B cell (primary cell): ENCODE measurements at regions not wholly inside any gene's neighbourhood (a gene's known extent, or its start where the extent isn't known, plus 50 kb on each side); places are given as distances from the start of the nearest gene placed in this dataset.

Experiments
- ATAC-seq: fragments of 200-7000 bp; cut with Tn5 transposase; one replicate; pipeline ENCODE4 v1.10.0; 2021; ENCODE audit warnings: low read depth, mild to moderate bottlenecking, moderate number of reproducible peaks, moderate library complexity
- CTCF ChIA-PET: fragments of 350-600 bp; sonication (Branson Sonifier 250); formaldehyde crosslinking; loops from one replicate; lab custom pipeline; 2021; ENCODE audit warnings: antibody characterized with exemption, inconsistent platforms; lab: Charles Lee
- POLR2A ChIA-PET: fragments of 350-600 bp; sonication (Branson Sonifier 250); formaldehyde crosslinking; loops from one replicate; lab custom pipeline; 2021; ENCODE audit warnings: antibody characterized with exemption; lab: Charles Lee
- DNase-seq: peaks from one replicate; pipeline ENCODE4 v3.0.0; 2013
- H2AFZ ChIP-seq: 2 replicates; pipeline ENCODE4 v1.6.1; 2012; ENCODE audit warnings: mild to moderate bottlenecking, low read depth, low read length; ENCODE audit not compliant: insufficient read depth, poor library complexity, severe bottlenecking
- H3K27ac ChIP-seq, 2 donors: 1 replicate in 1 of 2; 2 replicates in 1 of 2; pipeline ENCODE4 v1.5.1; 2012 to 2013; ENCODE audit warnings: low read length in 2 of 2, mild to moderate bottlenecking in 2 of 2, moderate library complexity in 1 of 2
- H3K27me3 ChIP-seq, 4 experiments: fragments of 200-600 bp in 1 of 4; sonication (generic) in 1 of 4; replicated peaks in 1 of 4; 1 replicate in 2 of 4; 2 replicates in 2 of 4; pipeline versions ENCODE4 v1.6.1 to v1.7.0; 2013 to 2016; ENCODE audit warnings: low read length in 3 of 4, mild to moderate bottlenecking in 2 of 4, mixed read lengths in 1 of 4, moderate library complexity in 1 of 4; ENCODE audit not compliant: insufficient read depth in 4 of 4, control insufficient read depth in 3 of 4; ENCODE audit errors: control extremely low read depth in 1 of 4
- H3K36me3 ChIP-seq, 2 experiments: replicated peaks in 1 of 2; 1 replicate in 1 of 2; 2 replicates in 1 of 2; pipeline versions ENCODE4 v1.6.1 to v1.7.1; 2013; ENCODE audit warnings: low read length in 1 of 2; ENCODE audit not compliant: insufficient read depth in 2 of 2, control insufficient read depth in 1 of 2; ENCODE audit errors: control extremely low read depth in 1 of 2, extremely low read depth in 1 of 2
- H3K4me1 ChIP-seq, 2 donors: fragments of 200-600 bp in 1 of 2; sonication (generic) in 1 of 2; 1 replicate in 1 of 2; 2 replicates in 1 of 2; pipeline versions ENCODE4 v1.5.1 to v1.6.1; 2013 to 2017; ENCODE audit warnings: low read length in 2 of 2; ENCODE audit not compliant: control insufficient read depth in 2 of 2, insufficient read depth in 2 of 2
- H3K4me2 ChIP-seq: replicated peaks from 2 replicates; pipeline ENCODE3; 2012; ENCODE audit warnings: mild to moderate bottlenecking, low read depth, low read length; ENCODE audit not compliant: poor library complexity, severe bottlenecking
- H3K4me3 ChIP-seq, 5 experiments: fragments of 200-600 bp in 1 of 5; sonication (generic) in 1 of 5; 1 replicate in 3 of 5; 2 replicates in 2 of 5; pipeline versions ENCODE4 v1.5.1 to v1.7.0; 2011 to 2016; ENCODE audit warnings: low read length in 4 of 5, mild to moderate bottlenecking in 4 of 5, low read depth in 2 of 5, control low read depth in 1 of 5, moderate library complexity in 1 of 5; ENCODE audit not compliant: insufficient read depth in 1 of 5; ENCODE audit errors: control extremely low read depth in 1 of 5, extremely low read depth in 1 of 5
- H3K79me2 ChIP-seq: fragments of 200-600 bp; sonication (generic); one replicate; pipeline ENCODE4 v1.6.0; 2016; ENCODE audit warnings: low read length; ENCODE audit not compliant: control insufficient read depth, insufficient read depth
- H3K9ac ChIP-seq: fragments of 200-600 bp; sonication (generic); 2 replicates; pipeline ENCODE4 v1.6.1; 2017; ENCODE audit warnings: mild to moderate bottlenecking, low read length, moderate library complexity
- H3K9me3 ChIP-seq, 3 donors: one replicate each; pipeline versions ENCODE4 v1.6.1 to v1.7.1; 2013; ENCODE audit warnings: low read length in 2 of 3; ENCODE audit not compliant: control insufficient read depth in 2 of 3, insufficient read depth in 1 of 3; ENCODE audit errors: control extremely low read depth in 1 of 3
- H4K20me1 ChIP-seq: 2 replicates; pipeline ENCODE4 v1.6.0; 2012; ENCODE audit warnings: mild to moderate bottlenecking, low read length; ENCODE audit not compliant: insufficient read depth, control insufficient read depth, poor library complexity, severe bottlenecking
- H3K27ac Mint-ChIP-seq: one replicate; pipeline ENCODE4 v1.8.0; 2021; ENCODE audit warnings: mixed read lengths
- H3K27me3 Mint-ChIP-seq: one replicate; pipeline ENCODE4 v1.8.0; 2021; ENCODE audit warnings: mixed read lengths
- H3K4me1 Mint-ChIP-seq: one replicate; pipeline ENCODE4 v1.8.0; 2021; ENCODE audit warnings: mixed read lengths
- H3K4me3 Mint-ChIP-seq: one replicate; pipeline ENCODE4 v1.8.0; 2021; ENCODE audit warnings: mixed read lengths
- H3K9me3 Mint-ChIP-seq: one replicate; pipeline ENCODE4 v1.8.0; 2022; ENCODE audit warnings: mixed read lengths; ENCODE audit not compliant: insufficient read depth
- CTCF ChIP-seq: fragments of 200-600 bp; IDR thresholded peaks from one replicate; pipeline ENCODE4 v1.8.0; 2022; ENCODE audit warnings: antibody characterized with exemption, mild to moderate bottlenecking
- EZH2 ChIP-seq: IDR thresholded peaks from 2 replicates; pipeline ENCODE4 v1.6.1; 2012; ENCODE audit warnings: borderline replicate concordance, low read depth, mild to moderate bottlenecking, moderate library complexity, low read length; ENCODE audit not compliant: insufficient read depth, poor library complexity, severe bottlenecking
- WGBS: methylation state at CpG from one replicate; pipeline ENCODE4 v1.1.5; 2013; ENCODE audit warnings: missing lambda C conversion rate; ENCODE audit not compliant: insufficient coverage; 5-methylcytosine and 5-hydroxymethylcytosine counted together
- intact Hi-C: fragments of 100-400 bp; cut with micrococcal nuclease; formaldehyde crosslinking; loops from one replicate; pipeline ENCODE4 v1.10.0; 2022

GRCh38 chr5:8869932-8870331, 675.9 kb downstream of the SEMA5A start:
- H4K20me1 ChIP-seq: no peaks in the 10 kb centered on the region
- H3K4me1 ChIP-seq: no peaks in the 10 kb centered on the region
- no peak overlapping the region for H3K27ac ChIP-seq
- intact Hi-C loops: no loop called here
- no peaks in the 10 kb centered on the region for H3K27me3 Mint-ChIP-seq
- H3K4me2 ChIP-seq: no peak overlapping the region
- WGBS: 80% methylated on average over 9 of the region's 12 CpGs
- no peaks in the 10 kb centered on the region for H3K9me3 Mint-ChIP-seq
- H3K27me3 ChIP-seq: no peaks in the 10 kb centered on the region
- POLR2A ChIA-PET: no interaction called here
- H3K4me3 Mint-ChIP-seq: no peak overlapping the region
- no peak for DNase-seq
- no peak for ATAC-seq
- no peak overlapping the region for H2AFZ ChIP-seq
- TF ChIP-seq EZH2 (no peak), CTCF (no peak)
- no peak overlapping the region for H3K9ac ChIP-seq
- H3K4me3 ChIP-seq: no peak overlapping the region
- CTCF ChIA-PET: no interaction called here
- H3K36me3 ChIP-seq: no peaks in the 10 kb centered on the region
- no peaks in the 10 kb centered on the region for H3K4me1 Mint-ChIP-seq
- no peaks in the 10 kb centered on the region for H3K79me2 ChIP-seq
- H3K9me3 ChIP-seq: peaks cover 0 to 18% (median 0%) of the 10 kb centered on the region in 3 donors
- H3K27ac Mint-ChIP-seq: no peak overlapping the region

GRCh38 chr5:8870349-8870958, 675.4 kb downstream of the SEMA5A start:
- ChIA-PET CTCF (no interaction called here), POLR2A (no interaction called here)
- Histone ChIP-seq H3K9ac (no peak overlapping the region), H2AFZ (no peak overlapping the region), H3K4me1 (no peaks in the 10 kb centered on the region), H3K27me3 (no peaks in the 10 kb centered on the region), H3K4me3 (no peak overlapping the region), H4K20me1 (no peaks in the 10 kb centered on the region), H3K27ac (no peak overlapping the region), H3K36me3 (no peaks in the 10 kb centered on the region), H3K79me2 (no peaks in the 10 kb centered on the region), H3K4me2 (no peak overlapping the region), H3K9me3 (peaks cover 0 to 18% (median 0%) of the 10 kb centered on the region in 3 donors)
- no peak for ATAC-seq
- H3K4me1 Mint-ChIP-seq: no peaks in the 10 kb centered on the region
- H3K27ac Mint-ChIP-seq: no peak overlapping the region
- H3K4me3 Mint-ChIP-seq: no peak overlapping the region
- intact Hi-C loops: no loop called here
- WGBS: 90% methylated on average over 13 of the region's 20 CpGs
- no peaks in the 10 kb centered on the region for H3K9me3 Mint-ChIP-seq
- no peaks in the 10 kb centered on the region for H3K27me3 Mint-ChIP-seq
- no peak for TF ChIP-seq EZH2
- TF ChIP-seq CTCF: no peak
- no peak for DNase-seq
